Ishikawa (cell line): ENCODE measurements at regions not wholly inside any gene's neighbourhood (a gene's known extent, or its start where the extent isn't known, plus 50 kb on each side); places are given as distances from the start of the nearest gene placed in this dataset.

Experiments used
- CEBPB ChIP-seq: IDR thresholded peaks from 2 replicates; pipeline ENCODE4 v1.6.1; 2012
- CREB1 ChIP-seq: IDR thresholded peaks from 2 replicates; pipeline ENCODE4 v1.6.1; 2012; ENCODE audit warnings: low read depth
- EGR1 ChIP-seq: IDR thresholded peaks from 2 replicates; pipeline ENCODE4 v1.6.1; 2012
- EP300 ChIP-seq: IDR thresholded peaks from 2 replicates; pipeline ENCODE4 v1.6.1; 2012; ENCODE audit warnings: borderline replicate concordance
- FOXM1 ChIP-seq: IDR thresholded peaks from 2 replicates; pipeline ENCODE4 v1.6.1; 2012; ENCODE audit warnings: low read depth, borderline replicate concordance
- MAX ChIP-seq: IDR thresholded peaks from 2 replicates; pipeline ENCODE4 v1.6.1; 2012
- NFIC ChIP-seq: IDR thresholded peaks from 2 replicates; pipeline ENCODE4 v1.6.1; 2012
- RAD21 ChIP-seq: IDR thresholded peaks from 2 replicates; pipeline ENCODE4 v1.6.1; 2012; ENCODE audit warnings: low read depth
- REST ChIP-seq: IDR thresholded peaks from 2 replicates; pipeline ENCODE4 v1.6.1; 2012; ENCODE audit warnings: low read depth, mild to moderate bottlenecking
- TAF1 ChIP-seq: IDR thresholded peaks from 2 replicates; pipeline ENCODE4 v1.6.1; 2012; ENCODE audit warnings: low read depth, mild to moderate bottlenecking
- TCF12 ChIP-seq: IDR thresholded peaks from 2 replicates; pipeline ENCODE4 v1.6.1; 2012; ENCODE audit warnings: low read depth
- TEAD4 ChIP-seq: IDR thresholded peaks from 2 replicates; pipeline ENCODE4 v1.6.1; 2012
- USF1 ChIP-seq: IDR thresholded peaks from 2 replicates; pipeline ENCODE4 v1.6.1; 2012
- YY1 ChIP-seq: IDR thresholded peaks from 2 replicates; pipeline ENCODE4 v1.6.1; 2012; ENCODE audit warnings: low read depth
- ZBTB7A ChIP-seq: IDR thresholded peaks from 2 replicates; pipeline ENCODE4 v1.6.1; 2012; ENCODE audit warnings: low read depth

- no peak for TF ChIP-seq NFIC
- TF ChIP-seq REST, result no peak
- no peak for TF ChIP-seq YY1
- TF ChIP-seq CEBPB, result no peak
- no peak for TF ChIP-seq TAF1
- no peak for TF ChIP-seq TEAD4
- TF ChIP-seq FOXM1, result no peak
- TF ChIP-seq EGR1, result no peak
- no peak for TF ChIP-seq TCF12
- TF ChIP-seq USF1, result no peak
- TF ChIP-seq CREB1, result no peak
- TF ChIP-seq ZBTB7A, result no peak
- no peak for TF ChIP-seq MAX
Observed at GRCh38 chr2:100632759-100633158, 70.0 kb downstream of the PDCL3 start.

- TF ChIP-seq CREB1, result no peak
- no peak for TF ChIP-seq CEBPB
- no peak for TF ChIP-seq EGR1
- TF ChIP-seq ZBTB7A, result no peak
- no peak for TF ChIP-seq TCF12
- TF ChIP-seq TAF1, result no peak
- no peak for TF ChIP-seq RAD21
- TF ChIP-seq REST, result no peak
- TF ChIP-seq MAX, result no peak
- TF ChIP-seq FOXM1, result no peak
- no peak for TF ChIP-seq EP300
- TF ChIP-seq NFIC, result no peak
Observed at GRCh38 chr2:100639588-100640390, 77.0 kb downstream of the PDCL3 start.

GRCh38 chr2:100640431-100641124, 77.8 kb downstream of the PDCL3 start:
- no peak for TF ChIP-seq EGR1
- TF ChIP-seq YY1, result no peak
- TF ChIP-seq ZBTB7A, result no peak
- TF ChIP-seq REST, result no peak
- no peak for TF ChIP-seq RAD21
- TF ChIP-seq USF1, result no peak
- TF ChIP-seq FOXM1, result no peak
- TF ChIP-seq NFIC, result no peak
- no peak for TF ChIP-seq TCF12
- no peak for TF ChIP-seq CREB1
- no peak for TF ChIP-seq MAX
- TF ChIP-seq TEAD4, result no peak
- no peak for TF ChIP-seq TAF1
- no peak for TF ChIP-seq EP300
- TF ChIP-seq CEBPB, result no peak

GRCh38 chr2:100641125-100641435, 78.3 kb downstream of the PDCL3 start:
- no peak for TF ChIP-seq USF1
- no peak for TF ChIP-seq TCF12
- no peak for TF ChIP-seq TEAD4
- TF ChIP-seq ZBTB7A, result no peak
- no peak for TF ChIP-seq MAX
- TF ChIP-seq FOXM1, result no peak
- no peak for TF ChIP-seq TAF1
- TF ChIP-seq EP300, result no peak
- no peak for TF ChIP-seq CEBPB
